Choroid plexus epithelial cell (primary cell): ENCODE measurements at regions not wholly inside any gene's neighbourhood (a gene's known extent, or its start where the extent isn't known, plus 50 kb on each side); places are given as distances from the start of the nearest gene placed in this dataset.

Source experiments
- DNase-seq: peaks from one replicate; pipeline ENCODE4 v3.0.0-alpha.2; 2010; ENCODE audit warnings: low read depth
- H3K4me3 ChIP-seq: 2 replicates; pipeline ENCODE4 v1.5.1; 2011; ENCODE audit warnings: low read depth, mild to moderate bottlenecking, control low read depth, low read length, moderate library complexity
- CTCF ChIP-seq: conservative IDR thresholded peaks from 2 replicates; pipeline ENCODE4 v1.5.1; 2011; ENCODE audit warnings: low read depth, mild to moderate bottlenecking, control low read depth, inconsistent platforms, low read length, moderate library complexity

GRCh38 chr22:22746963-22747933 is 102.8 kb downstream of the GGTLC2 start:
- TF ChIP-seq CTCF, result no peak

DNA sequence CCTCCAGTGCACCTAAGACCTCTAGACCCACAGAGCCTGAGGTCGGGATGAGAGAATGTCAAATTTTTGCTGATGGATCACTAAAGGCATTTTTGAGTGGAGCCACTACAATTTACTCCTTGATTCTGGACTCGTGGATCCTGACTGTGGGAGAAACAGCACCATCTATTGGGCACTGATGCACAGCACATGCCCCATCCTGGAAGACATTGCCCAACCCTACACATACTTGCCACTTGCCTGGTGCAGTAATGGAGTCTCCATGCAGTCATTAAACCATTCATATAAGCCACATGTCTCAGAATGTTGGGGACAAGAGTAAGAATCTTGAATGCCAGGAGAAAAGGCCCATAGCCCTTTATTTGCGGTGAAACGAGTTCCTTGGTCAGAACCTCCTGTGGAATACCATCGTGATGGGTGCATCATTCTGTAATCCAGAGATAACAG is 103.9 kb downstream of the GGTLC2 start:
- peak; percentile 87 for TF ChIP-seq CTCF
- H3K4me3 ChIP-seq, result no peak overlapping the region
- peak; percentile 78 for DNase-seq

More at GRCh38 chr22:22746963-22747933, 102.8 kb downstream of the GGTLC2 start:
- no peak overlapping the region for H3K4me3 ChIP-seq
- DNase-seq, result no peak

GRCh38 chr22:22748756-22749155 is 104.3 kb downstream of the GGTLC2 start:
- no peak overlapping the region for H3K4me3 ChIP-seq
- DNase-seq, result no peak
- TF ChIP-seq CTCF, result no peak

- no peak for TF ChIP-seq CTCF
- no peak for DNase-seq
- H3K4me3 ChIP-seq, result no peak overlapping the region
Measured at GRCh38 chr22:22749167-22749758, 104.8 kb downstream of the GGTLC2 start.

DNA sequence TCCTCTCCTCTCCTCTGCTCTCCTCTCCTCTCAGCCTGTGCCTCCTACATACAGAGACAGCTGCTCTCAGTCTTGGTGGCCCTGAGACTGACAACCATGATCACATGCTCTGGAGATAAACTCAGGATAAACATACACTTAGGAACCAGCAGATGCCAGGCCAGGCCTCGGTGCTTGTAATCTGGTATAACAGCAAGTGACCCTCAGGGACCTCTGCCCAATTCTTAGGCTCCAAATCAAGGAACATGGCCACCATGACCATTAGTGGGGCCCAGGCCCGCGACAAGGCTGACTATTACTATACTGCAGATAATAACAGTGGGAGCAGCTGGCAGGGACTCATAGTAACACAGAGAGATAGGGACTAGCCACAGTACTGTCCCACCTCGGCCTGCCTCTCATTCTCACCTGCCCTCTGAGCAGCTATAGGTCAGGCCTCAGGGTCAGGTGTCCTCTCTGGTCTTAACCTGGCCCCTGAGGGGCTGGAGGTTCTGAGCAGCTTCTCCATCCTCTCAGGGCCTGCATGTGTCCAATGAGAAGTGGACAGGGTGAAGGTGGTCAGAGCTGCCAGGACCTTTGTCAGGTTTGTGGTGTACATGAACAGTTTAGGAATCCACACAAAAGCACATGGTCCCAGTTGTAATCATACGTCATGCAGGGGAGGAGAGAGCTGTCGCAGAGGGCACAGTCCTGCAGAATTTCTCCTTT is 106.1 kb downstream of the GGTLC2 start:
- no peak for DNase-seq
- TF ChIP-seq CTCF, result no peak

GRCh38 chr22:22751043-22751603 is 106.7 kb downstream of the GGTLC2 start:
- no peak for DNase-seq
- no peak for TF ChIP-seq CTCF
- no peak overlapping the region for H3K4me3 ChIP-seq

More for the DNA sequence above, 106.1 kb downstream of the GGTLC2 start:
- H3K4me3 ChIP-seq, result no peak overlapping the region
